Smooth muscle cell (in vitro differentiated cells): ENCODE measurements at regions not wholly inside any gene's neighbourhood (a gene's known extent, or its start where the extent isn't known, plus 50 kb on each side); places are given as distances from the start of the nearest gene placed in this dataset.

Experiments
- DNase-seq: peaks from one replicate; lab custom pipeline; 2025; ENCODE audit not compliant: unreplicated experiment; lab: John Stamatoyannopoulos, UW
- H2AFZ ChIP-seq: fragments of 200-600 bp; sonication (generic); 2 replicates; pipeline ENCODE4 v1.6.0; 2016; ENCODE audit warnings: antibody characterized with exemption, low read depth, mild to moderate bottlenecking
- H3F3A ChIP-seq: fragments of 200-600 bp; sonication (generic); 2 replicates; pipeline ENCODE4 v1.6.0; 2017; ENCODE audit warnings: antibody characterized with exemption, low read depth
- H3K27ac ChIP-seq: fragments of 200-600 bp; sonication (generic); 2 replicates; pipeline ENCODE4 v1.5.1; 2016; ENCODE audit warnings: low read depth, mild to moderate bottlenecking
- H3K27me3 ChIP-seq: fragments of 200-600 bp; sonication (generic); 2 replicates; pipeline ENCODE4 v1.6.1; 2016; ENCODE audit warnings: low read depth, mild to moderate bottlenecking
- H3K36me3 ChIP-seq: fragments of 200-600 bp; sonication (generic); 2 replicates; pipeline ENCODE4 v1.5.1; 2016; ENCODE audit warnings: low read depth
- H3K4me1 ChIP-seq: fragments of 200-600 bp; sonication (generic); 2 replicates; pipeline ENCODE4 v1.5.1; 2016; ENCODE audit warnings: low read depth
- H3K4me2 ChIP-seq: fragments of 200-600 bp; sonication (generic); 2 replicates; pipeline ENCODE4 v1.6.0; 2016; ENCODE audit warnings: mild to moderate bottlenecking
- H3K4me3 ChIP-seq: fragments of 200-600 bp; sonication (generic); 2 replicates; pipeline ENCODE4 v1.5.1; 2016; ENCODE audit warnings: mild to moderate bottlenecking
- H3K79me2 ChIP-seq: fragments of 200-600 bp; sonication (generic); 2 replicates; pipeline ENCODE4 v1.6.0; 2016; ENCODE audit warnings: low read depth, mild to moderate bottlenecking
- H3K9ac ChIP-seq: fragments of 200-600 bp; sonication (generic); 2 replicates; pipeline ENCODE4 v1.6.0; 2016; ENCODE audit warnings: low read depth
- H3K9me3 ChIP-seq: fragments of 200-600 bp; sonication (generic); replicated peaks from 2 replicates; pipeline ENCODE4 v1.5.1; 2016; ENCODE audit warnings: low read depth
- H4K20me1 ChIP-seq: fragments of 200-600 bp; sonication (generic); 2 replicates; pipeline ENCODE4 v1.6.0; 2016; ENCODE audit warnings: low read depth
- WGBS: methylation state at CpG from one replicate; pipeline ENCODE4 v1.1.7; 2016; ENCODE audit warnings: low lambda C conversion rate; 5-methylcytosine and 5-hydroxymethylcytosine counted together
- TF ChIP-seq, protein P1 (sequence below): fragments of 200-600 bp; sonication (generic); IDR thresholded peaks from 2 replicates; pipeline ENCODE4 v1.5.1; 2017; ENCODE audit warnings: borderline replicate concordance, mild to moderate bottlenecking, antibody characterized with exemption; ENCODE audit not compliant: insufficient read depth, poor library complexity, severe bottlenecking

DNA sequence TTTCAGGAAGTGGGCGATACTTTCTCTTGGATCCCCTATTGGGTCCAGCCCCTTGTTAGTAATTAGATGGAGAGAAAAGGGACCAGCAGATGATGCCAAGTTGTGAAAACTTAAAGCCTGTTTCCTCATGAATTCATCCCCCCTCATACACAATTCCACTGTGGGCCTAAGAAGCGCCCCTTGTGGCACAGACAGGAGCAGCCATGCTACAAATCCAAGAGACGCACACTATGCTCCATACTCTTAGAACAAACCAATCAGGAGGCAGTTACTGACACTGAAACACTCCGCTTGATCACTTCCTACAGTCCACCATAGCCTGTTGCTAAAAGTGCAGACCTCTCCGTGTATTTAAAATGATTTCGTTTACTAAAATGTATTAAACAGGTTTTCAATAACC is 111.3 kb upstream of the ARRDC4 start:
- H4K20me1 ChIP-seq, result no peaks in the 10 kb centered on the region
- no peaks in the 10 kb centered on the region for H3K4me1 ChIP-seq
- 74% methylated on average over 6 of the region's 6 CpGs for WGBS
- no peak overlapping the region for H3K27ac ChIP-seq
- H3K4me2 ChIP-seq, result no peak overlapping the region
- H2AFZ ChIP-seq, result no peak overlapping the region
- no peak overlapping the region for H3K9ac ChIP-seq
- H3F3A ChIP-seq, result no peaks in the 10 kb centered on the region
- H3K79me2 ChIP-seq, result no peaks in the 10 kb centered on the region
- H3K27me3 ChIP-seq, result no peaks in the 10 kb centered on the region
- TF ChIP-seq, protein P1, sequence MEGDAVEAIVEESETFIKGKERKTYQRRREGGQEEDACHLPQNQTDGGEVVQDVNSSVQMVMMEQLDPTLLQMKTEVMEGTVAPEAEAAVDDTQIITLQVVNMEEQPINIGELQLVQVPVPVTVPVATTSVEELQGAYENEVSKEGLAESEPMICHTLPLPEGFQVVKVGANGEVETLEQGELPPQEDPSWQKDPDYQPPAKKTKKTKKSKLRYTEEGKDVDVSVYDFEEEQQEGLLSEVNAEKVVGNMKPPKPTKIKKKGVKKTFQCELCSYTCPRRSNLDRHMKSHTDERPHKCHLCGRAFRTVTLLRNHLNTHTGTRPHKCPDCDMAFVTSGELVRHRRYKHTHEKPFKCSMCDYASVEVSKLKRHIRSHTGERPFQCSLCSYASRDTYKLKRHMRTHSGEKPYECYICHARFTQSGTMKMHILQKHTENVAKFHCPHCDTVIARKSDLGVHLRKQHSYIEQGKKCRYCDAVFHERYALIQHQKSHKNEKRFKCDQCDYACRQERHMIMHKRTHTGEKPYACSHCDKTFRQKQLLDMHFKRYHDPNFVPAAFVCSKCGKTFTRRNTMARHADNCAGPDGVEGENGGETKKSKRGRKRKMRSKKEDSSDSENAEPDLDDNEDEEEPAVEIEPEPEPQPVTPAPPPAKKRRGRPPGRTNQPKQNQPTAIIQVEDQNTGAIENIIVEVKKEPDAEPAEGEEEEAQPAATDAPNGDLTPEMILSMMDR, result no peak
- DNase-seq, result no peak
- H3K36me3 ChIP-seq, result no peaks in the 10 kb centered on the region
- H3K9me3 ChIP-seq, result no peaks in the 10 kb centered on the region
- H3K4me3 ChIP-seq, result no peak overlapping the region

DNA sequence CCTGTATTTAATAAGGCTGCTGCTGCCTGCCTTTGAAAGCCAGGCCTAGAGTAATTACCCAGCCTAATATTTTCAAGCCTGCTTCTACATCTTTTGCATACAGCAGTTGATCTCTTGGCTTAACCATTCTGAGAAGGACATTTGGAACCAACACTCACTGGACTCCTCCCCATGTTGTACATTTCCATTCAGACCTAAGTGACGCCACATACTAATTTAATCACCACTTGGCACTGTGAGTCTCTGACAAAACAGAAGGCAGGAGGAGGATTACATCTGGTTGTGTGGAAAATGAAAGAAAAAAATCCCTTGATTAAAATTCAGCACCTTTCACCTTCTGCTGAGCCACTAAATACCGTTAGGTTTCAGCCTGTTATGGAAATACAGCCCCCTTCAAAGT is 102.2 kb upstream of the ARRDC4 start:
- Histone ChIP-seq H3K36me3 (no peaks in the 10 kb centered on the region), H3K9me3 (no peaks in the 10 kb centered on the region), H4K20me1 (no peaks in the 10 kb centered on the region), H3K9ac (no peak overlapping the region), H3F3A (no peaks in the 10 kb centered on the region), H3K79me2 (no peaks in the 10 kb centered on the region), H3K27ac (no peak overlapping the region), H3K27me3 (no peaks in the 10 kb centered on the region), H3K4me2 (no peak overlapping the region), H3K4me3 (no peak overlapping the region), H2AFZ (no peak overlapping the region), H3K4me1 (no peaks in the 10 kb centered on the region)
- WGBS, result 84% methylated on average over 2 of the region's 2 CpGs
- TF ChIP-seq, protein P1, result no peak
- DNase-seq, result no peak

DNA sequence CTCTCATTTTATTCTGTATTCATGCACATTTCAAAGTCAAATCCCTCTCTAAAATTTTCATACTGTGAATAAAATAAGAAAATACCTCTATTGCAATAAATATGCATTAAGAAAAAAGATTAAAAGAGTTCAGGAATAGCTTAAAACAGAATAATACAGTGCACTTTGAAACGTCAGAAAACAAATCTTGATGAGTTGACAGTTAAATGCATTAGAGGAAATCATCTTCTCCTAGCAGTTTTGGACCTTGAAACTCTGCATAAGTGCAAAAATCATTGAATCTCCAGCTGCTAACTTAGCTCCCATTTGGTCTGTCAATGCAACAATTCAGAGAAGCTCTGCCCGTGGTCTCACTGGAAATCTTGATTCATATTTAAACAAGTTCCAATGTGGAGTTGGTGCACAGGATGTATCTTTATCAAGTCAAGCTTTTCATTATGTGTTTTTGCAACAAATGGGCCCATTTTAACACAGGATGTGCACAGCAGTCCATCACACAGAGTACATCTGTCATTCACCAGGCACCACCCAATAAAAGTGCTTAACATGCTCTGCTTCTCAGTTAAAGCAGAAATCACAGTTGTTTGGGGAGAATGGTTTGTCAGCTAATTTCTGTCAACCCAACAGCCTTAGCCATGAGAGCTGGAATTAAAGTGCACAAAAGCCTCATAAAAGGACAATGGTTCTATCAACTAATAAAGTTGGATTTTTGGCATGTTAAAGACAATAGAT is 98.8 kb upstream of the ARRDC4 start:
- H3K4me2 ChIP-seq, result no peak overlapping the region
- no peak for DNase-seq
- H4K20me1 ChIP-seq, result no peaks in the 10 kb centered on the region
- H3K9me3 ChIP-seq, result no peaks in the 10 kb centered on the region
- H3K79me2 ChIP-seq, result no peaks in the 10 kb centered on the region
- no peaks in the 10 kb centered on the region for H3K4me1 ChIP-seq
- no peak overlapping the region for H3K4me3 ChIP-seq
- 64% methylated on average over 2 of the region's 2 CpGs for WGBS
- no peak overlapping the region for H2AFZ ChIP-seq
- H3K36me3 ChIP-seq, result no peaks in the 10 kb centered on the region
- H3K27ac ChIP-seq, result no peak overlapping the region
- TF ChIP-seq, protein P1, result no peak
- no peak overlapping the region for H3K9ac ChIP-seq
- H3K27me3 ChIP-seq, result no peaks in the 10 kb centered on the region
- H3F3A ChIP-seq, result no peaks in the 10 kb centered on the region

DNA sequence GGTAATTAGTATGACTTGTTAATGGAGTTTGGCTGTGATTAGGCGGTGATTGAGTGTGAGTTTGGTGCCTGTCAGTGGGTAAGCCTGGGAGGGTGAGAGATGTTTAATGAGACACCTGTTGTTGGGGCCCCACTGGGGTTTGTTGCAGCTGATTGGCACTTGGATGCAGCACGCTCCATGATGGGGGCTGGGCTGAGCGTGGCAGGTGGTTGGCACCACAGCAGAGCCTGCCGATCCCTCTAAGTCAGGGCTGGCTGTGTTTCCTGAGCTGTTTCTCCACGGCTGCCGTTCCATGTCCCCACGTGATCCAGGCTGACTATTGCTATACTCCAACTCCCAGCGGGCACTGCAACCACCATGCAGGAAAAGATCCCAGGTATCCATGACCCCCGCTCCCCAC is 93.5 kb upstream of the ARRDC4 start:
- Histone ChIP-seq H3K9ac (no peak overlapping the region), H4K20me1 (no peaks in the 10 kb centered on the region), H3K4me2 (no peak overlapping the region), H3K27ac (no peak overlapping the region), H3K4me1 (no peaks in the 10 kb centered on the region), H3K79me2 (no peaks in the 10 kb centered on the region), H2AFZ (no peak overlapping the region), H3F3A (no peaks in the 10 kb centered on the region), H3K36me3 (no peaks in the 10 kb centered on the region), H3K27me3 (no peaks in the 10 kb centered on the region), H3K4me3 (no peak overlapping the region), H3K9me3 (no peaks in the 10 kb centered on the region)
- TF ChIP-seq, protein P1, result no peak
- WGBS, result 97% methylated on average over 9 of the region's 9 CpGs
- no peak for DNase-seq
